GM19240 (cell line): ENCODE measurements at regions not wholly inside any gene's neighbourhood (a gene's known extent, or its start where the extent isn't known, plus 50 kb on each side); places are given as distances from the start of the nearest gene placed in this dataset.
"Not testable (repeated sequence)": the region's sequence is repeated elsewhere in the genome, so short reads cannot be mapped to it uniquely, and the experiment has no call there.

Source experiments
- DNase-seq: peaks from one replicate; pipeline ENCODE4 v3.0.0; 2011; ENCODE audit warnings: low spot score; ENCODE audit not compliant: insufficient read length

DNA sequence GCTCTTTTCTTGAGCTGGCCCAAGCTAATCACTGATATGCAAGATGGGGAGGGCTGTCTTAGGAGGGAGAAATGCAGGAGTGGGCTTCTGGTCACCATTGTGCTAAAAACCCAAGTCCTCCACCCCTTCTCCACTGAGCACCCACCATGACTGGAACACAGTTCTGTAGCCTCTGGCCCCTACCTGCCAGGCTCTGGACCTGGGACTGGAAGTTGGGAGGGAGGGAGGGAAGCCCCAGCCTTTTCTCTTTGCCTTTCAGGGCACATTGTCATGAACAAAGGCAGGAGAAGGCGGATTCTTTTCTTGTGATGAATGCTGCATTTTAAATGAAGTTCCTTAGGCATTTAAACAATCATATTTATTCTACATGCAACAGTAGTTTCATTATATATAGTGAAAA, 559.1 kb upstream of the TRPC7 start:
- no peak for DNase-seq

DNA sequence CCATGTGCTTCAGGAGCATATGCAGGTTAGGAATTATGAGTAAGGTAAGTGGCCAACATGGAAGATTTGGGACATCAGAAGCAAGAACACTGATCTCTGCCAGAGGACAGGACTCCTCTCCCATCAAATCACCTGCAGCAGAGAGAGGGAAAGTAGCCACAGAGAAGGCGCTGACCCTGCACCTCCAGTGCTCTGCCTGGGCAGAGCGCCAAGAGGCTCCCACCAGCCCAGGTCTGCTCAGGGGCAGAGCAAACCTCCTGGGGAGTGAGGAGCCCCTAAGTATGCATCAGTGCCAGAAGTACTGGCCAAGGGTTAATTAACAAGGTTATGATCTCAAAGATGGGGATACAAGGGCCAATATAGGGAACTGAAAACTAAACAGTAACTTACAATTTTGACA, 545.3 kb upstream of the TRPC7 start:
- DNase-seq: no peak

DNA sequence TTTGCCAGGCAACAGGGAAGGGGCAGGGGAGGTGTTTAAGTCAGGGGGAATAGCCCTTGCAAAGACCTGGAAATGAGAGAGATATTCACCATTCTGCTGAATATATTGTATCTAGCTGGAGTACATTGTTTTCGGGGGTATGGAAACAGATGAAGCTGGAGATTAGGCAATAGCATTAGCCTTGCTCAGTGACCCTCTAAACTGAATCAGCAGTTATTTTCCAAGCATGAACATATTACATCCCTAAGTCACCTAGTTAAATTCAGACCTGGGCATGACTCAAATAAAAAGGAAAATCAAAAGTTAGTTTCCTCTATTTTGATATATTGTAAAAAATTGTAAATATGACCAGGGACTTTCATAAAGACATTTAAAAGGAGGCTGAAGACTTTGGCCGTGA, 544.6 kb upstream of the TRPC7 start:
- DNase-seq: no peak

DNA sequence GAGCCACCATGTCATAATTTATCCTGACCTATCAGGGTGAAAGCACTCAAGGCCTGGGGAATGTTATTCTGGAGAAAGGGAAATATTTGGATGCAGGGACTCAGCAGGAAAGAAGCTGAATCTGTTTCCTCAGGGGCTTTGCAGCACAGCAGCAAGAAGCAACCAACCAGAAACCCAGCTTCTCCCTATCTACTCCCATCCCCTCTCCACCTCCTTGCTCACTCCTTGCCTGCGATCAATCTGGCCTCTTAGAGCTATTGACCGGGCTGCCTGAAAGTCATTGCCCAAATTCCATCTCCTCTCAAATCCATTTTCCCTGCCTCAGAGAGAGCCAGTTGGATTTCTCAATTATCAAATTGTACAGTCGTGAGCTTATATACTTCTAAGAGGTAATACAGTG, 542.0 kb upstream of the TRPC7 start:
- no peak for DNase-seq

DNA sequence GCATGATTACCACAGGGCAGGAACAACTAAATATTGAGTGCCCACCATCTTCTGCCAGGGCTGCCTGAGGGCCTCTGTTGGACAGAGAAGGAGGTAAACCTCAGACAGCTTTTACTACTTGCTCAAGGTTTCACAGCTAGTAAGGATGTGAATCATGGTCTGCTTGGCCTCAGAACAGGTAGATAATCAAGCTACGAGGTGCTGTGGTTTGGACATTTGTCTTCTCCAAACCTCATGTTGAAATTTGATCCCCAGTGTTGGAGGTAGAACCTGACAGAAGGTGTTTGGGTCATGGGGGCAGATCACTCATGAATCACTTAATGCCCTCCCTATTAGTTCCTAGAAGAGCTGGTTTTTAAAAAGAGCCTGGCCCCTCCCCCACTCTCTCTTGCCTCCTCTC, 541.2 kb upstream of the TRPC7 start:
- DNase-seq: no peak

DNA sequence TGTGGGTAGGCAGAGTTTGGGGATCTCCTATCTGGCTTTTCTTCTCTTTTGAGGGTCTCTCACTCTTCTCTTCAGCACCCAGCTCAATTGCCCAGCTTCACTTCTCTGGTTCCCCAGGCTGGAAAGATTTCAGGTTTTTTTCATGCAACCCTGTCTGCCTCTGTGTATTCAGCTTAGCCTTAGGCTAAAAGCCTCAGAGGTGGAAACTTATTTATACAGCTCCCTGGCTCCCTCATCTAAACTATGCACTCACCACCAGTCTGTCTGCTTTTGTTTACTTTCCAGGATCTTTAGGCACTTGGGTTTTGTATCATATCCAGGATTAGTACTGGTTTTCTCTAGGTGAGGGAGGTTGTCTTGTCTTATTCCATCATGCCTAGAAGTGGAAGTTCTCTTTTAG, 540.2 kb upstream of the TRPC7 start:
- DNase-seq: no peak

DNA sequence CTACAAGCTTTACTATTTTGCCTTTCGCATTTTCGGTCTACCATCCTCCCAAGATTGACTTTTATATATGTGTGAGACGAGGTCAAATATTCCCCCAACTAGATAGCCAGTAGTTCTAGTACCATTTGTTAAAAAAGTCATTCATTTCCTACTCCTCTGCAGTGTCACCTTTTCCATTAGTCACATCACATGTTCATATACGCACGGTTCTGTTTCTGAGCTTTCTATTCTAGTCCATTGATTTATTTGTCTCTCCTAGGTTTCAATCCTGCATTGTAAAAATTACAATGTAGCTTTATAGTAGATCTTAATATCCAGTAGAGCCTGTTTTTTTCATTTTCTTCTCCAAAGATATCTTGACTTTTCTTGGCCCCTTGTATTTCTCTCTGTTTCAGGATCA, 528.7 kb upstream of the TRPC7 start:
- DNase-seq: no peak

DNA sequence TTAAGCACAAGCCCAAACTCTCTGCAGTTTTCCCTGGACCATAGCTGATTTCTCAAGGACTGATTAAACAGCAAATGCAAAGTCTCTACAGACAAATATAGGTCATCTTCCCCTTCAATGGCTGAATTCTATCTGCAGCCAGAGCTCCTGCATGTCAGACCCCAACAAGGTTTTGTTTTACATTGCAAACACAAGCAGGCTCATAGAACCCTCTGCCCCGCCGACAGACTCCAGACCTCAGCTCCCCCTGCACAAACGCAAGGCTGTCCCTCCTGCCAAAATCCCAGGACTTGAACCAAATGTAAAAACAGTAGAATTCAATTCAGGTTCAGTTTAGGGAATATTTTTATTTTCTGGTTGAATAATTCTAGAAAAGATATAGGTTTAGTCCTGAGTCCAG, 526.7 kb upstream of the TRPC7 start:
- DNase-seq: no peak

DNA sequence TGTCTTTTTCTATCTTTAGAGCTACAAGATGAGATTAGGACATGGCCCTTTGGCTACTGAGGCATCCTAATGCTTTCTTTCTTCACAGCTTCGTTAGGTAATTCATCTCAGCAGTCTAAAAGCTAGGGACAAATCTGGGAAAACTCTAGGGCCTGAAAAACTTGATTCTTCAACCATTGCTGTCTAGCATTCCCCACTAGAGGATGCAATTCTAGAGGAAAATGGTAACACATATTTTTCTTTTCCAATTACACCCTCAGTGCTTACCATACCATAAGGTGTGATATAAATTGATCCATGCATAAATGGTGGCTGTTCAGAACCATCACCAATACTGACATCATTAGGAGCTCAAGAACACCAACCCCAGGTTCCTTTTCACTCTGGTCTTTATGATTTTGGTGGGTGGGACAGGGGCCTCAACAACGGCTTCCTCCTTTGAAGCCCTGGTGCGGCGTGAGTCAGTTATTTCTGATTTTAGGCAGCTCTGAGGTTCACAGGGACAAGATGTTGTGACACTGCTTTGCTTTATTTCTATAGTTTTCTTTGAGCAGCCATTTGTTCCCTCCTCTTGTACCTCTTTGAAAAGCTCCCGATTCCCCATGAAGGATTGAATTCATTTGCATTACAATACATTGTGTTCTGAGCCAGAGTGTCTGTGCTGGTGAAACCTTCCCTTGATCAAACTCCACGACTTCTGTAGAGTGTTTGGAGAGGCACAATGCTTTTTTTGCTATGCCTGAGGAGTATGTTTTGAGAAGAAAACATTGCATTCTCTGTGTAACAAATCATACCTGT, 526.0 kb upstream of the TRPC7 start:
- no peak for DNase-seq

DNA sequence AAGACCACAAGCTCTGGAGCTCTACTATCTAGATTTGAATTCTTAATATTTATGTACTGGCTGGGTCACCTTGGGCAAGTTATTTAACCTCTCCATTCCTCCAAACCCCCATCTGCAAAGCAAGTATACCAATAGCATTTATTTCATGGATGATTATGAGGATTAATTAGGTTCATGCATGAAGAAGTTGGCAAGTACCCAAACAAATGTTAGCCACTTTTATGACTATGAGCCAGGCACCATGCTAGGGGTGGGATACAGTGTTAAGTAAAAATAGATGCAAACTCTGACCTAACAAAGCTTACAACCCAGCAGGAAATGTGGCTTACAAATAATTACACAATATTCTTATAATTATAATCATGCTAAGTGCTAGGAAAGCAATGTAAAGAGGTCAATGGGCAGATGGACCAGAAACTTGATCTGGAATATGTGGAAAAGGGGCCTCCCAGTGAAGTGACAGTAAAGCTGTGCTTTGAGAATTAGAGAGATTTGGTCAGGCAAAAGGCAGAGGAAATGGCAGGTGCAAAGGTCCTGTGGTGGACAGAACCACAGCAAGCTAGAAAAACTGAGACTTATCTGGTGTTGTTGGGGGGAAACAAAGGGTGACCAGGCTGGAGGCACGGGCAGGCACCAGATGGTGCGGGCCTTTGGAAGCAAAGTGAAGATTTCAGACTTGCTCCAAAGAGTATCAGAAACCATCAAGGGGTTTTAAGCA, 525.2 kb upstream of the TRPC7 start:
- DNase-seq: no peak

DNA sequence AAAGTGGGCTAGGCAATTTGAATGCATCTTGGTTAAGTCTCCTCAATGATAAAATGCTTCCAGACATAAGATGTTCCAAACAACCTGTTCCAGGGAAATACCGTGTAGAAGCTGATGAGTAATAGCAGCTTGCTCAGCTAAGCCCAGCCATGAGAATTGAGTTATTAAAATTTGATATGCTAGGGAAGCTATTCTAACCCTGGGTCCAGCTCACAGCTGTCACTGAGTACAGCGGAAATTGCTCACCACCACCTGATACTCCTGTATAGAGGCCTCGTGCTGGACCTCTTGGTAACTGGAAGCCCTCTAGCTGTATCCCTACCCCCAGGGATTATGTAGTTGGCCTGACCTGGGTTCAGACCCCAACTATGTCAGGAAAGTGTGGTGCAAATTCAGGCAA, 521.3 kb upstream of the TRPC7 start:
- no peak for DNase-seq

DNA sequence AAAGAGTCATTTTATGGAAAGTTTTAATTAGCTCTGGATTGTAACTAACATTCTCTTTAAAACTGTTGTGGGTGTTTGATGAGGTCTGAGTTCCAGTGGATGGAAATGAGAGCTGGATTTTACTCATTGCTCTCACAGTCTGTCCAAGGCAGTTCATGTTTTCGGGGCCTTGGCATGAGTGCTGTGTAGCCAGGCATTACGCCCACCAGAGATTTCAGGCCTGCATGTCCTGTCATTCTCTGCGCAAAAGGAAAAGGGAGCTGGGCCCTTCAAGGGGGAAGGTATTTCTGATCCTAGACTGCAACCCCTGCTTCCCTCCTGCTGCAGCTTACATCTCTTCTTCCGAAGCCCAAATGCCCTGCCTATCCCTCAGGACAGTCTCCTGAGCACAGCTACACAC, 499.6 kb upstream of the TRPC7 start:
- no peak for DNase-seq

DNA sequence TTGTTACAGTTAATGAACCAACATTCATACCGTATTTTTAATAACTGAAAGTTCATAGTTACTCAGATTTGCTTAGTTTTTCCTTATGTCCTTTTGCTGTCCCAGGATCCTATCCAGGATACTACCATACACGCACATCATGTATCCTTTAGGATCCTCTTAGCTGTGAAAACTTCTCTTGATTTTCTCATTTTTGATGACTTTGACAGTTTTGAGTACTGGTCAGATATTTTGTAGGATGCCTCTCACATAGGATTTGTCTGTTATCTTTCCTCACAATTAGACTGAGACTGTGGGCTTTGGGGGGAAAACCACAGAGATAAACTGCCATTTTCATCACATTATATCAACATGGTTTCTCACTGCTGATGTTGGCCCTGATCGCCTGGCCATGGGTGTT, 491.3 kb upstream of the TRPC7 start:
- no peak for DNase-seq

DNA sequence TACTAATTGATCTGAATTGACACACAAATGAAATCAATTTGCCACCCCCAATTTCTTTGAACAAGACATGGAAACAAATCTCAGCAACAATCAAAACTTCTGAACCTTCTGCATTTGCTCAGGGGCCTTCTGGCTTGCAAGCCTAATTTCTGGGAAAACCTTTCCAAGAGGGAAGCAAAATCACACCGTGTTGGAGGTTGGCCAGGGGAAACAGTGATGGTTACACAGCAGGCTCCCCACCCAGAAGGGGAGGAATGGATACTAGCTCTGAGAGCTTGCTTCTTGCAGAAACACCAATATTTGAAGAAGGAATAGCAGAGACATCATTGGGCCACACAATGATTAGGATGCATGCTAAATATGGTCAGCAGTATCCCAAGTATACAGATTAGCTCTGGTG, 488.6 kb upstream of the TRPC7 start:
- DNase-seq: no peak

DNA sequence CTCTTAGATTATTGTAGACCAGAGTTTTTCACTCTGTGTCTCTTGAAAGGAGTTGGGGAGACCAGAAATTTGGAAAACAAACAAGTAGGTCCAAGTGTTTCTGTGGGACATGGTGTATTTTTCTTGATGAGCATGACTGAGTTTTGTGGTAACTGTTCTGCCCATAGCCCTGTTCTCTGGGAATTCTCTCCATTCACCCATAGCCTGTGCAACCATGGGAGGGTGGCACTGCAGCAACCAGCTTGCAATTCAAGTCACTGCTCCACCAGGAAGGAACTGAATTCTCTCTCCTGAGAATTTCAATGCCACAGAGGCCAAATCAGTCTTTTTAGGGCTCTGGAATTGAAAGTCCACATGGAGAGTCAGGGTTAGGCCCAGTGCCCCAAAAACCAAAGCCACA, 475.3 kb upstream of the TRPC7 start:
- no peak for DNase-seq

DNA sequence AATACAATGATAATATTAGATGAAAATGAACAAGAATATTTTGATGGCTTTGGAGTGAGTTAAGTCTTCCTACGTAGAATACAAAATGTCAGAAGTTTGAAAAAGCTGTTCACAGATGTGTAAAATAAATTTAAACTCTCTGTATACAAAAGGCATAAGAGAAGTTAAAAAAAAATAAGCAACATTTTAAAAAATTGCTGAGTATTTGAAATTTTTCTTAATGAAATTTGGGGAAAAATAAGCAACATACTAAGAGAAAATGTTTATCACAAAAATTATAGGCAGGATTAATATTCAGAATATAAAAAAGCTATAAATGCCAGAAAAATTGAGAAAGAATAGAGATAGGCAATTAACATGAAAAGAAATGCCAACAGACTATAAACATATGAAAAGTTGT, 470.7 kb upstream of the TRPC7 start:
- no peak for DNase-seq

DNA sequence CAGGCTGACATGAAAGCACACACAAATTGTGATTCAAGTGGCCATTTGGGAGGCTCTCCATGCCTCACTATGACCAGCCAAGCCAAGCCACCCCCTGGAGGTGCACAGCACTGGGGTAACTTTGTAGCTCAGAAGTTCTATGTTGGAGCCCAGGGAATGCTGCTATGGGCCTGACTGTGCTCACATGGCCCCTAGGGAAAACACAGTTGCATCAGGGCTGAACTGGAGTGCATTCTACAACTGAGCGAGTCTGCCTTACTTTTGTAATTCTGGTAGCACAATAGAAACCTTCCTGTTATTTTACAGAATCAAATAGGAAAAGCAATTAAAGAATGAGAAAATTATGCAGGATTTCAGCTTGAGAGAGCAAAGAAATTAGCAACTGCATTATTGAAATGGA, 455.5 kb upstream of the TRPC7 start:
- no peak for DNase-seq

DNA sequence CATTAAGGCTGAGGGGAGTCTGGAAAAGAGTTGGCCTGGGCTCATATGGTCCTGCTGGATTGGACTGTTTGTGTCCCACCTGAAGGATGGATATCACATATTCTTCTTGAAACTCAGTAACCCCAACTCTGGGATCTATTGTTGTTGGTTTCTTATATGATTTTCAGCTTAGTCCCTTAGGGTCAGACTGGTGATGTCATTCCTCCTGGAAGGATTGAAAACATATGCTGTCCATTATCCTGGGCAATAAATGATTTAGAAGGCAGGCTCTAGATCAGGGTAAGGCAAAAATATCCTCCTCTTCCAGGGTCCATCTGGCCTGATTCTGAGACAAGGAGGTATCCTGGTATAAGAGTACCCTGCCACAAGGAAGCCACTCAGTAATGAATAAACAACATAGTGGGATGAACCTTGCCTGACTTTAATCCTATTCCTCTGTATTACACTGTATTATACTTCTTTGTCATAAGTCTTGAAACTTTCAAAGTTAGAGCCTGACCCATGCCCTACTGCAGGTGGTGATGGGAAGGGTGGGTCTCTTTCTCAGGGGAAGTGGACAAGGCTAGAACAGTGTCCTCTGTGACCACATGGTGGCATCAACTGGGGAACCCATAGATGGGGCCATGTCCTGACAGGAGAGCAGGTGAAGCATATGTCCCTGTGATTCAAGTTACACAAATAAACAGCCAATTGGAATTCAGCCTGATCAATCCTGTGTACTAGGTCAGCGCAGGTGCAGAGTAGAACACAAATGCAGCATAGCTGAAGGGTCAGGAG, 454.4 kb upstream of the TRPC7 start:
- DNase-seq: no peak

DNA sequence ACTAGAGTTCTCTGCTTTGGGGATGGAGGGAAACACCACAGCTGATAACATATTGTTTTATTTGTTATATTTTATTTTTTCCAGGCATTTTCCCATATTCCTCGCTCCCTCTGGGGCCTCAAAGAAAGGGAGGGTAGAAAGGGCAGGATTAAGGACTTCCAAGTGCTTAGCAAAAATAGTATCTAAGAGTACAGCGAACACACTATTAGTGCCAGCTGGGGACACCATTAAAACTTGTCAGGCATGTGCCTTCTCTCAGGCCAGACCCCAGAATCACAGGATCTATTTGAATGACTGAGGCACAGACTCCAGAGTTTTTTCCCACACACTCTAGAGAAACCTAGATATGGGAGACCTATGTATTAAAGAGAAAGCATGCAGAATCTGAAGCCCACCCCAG, 451.0 kb upstream of the TRPC7 start:
- no peak for DNase-seq

DNA sequence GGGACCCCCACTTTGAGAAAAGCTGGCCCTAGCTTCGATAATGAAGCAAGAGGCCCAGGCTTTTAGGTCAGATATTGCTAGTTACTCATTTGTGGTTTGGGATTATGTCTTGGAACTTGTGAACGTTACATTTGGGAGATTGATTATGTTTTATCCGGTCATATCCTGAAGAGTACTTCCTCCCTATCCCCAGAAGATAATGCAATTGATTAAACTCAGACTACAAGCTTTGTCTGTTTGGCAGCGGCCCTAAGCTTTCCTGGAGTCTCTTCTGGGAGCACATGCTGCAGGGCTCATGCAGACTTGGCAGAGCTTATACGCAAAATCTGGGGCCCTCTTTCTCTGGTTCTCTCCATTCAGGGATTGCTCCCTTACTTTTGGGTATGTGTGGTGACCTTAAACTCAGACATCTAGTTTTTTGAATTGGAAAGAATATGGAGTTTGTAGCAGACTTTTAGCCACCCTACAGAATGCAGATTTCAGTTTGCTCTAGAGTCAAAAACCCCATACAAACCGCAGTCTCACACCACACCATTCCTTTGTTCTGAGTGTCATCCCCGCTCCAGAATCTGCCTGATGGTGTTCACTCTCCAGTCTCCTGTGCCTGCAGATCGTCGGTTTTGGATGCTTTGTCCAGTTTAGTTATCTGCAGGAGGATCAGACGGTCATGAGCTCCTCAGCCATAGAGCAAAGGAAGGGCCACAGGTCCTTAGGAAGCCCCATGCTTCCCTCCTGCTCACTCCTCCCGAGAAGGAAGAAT, 449.5 kb upstream of the TRPC7 start:
- no peak for DNase-seq

DNA sequence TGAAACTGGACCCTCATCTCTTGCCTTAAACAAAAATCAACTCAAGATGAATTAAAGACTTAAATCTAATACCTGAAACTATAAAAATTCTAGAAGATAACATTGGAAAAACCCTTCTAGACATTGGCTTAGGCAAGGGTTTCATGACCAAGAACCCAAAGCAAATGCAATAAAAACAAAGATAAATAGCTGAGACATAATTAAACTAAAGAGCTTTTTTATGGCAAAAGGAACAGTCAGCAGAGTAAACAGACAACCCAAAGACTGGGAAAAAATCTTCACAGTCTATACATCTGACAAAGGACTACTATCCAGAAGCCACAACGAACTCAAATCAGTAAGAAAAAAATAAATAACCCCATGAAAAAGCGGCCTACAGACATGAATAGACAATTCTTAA, 446.9 kb upstream of the TRPC7 start:
- DNase-seq: not testable (repeated sequence)

DNA sequence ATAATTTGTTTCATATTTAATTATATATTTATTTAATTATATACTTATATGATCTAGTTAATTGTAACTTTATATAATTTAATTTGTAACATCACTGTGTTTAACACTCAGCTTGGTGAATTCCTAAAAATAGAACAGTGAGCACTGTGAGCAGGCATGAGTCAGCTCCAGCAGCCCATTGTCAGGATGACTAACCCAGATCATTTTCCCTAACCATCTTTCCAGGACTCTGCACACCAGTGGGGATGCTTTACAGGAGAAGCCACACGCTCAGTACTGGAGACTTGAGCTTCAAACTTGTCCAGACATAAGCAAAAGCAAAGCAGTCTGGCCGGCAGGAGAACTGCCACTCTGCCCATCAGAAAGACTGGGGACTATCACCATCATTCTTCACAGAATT, 446.2 kb upstream of the TRPC7 start:
- DNase-seq: no peak
